ENCODE measurements at regions not wholly inside any gene's neighbourhood (a gene's known extent, or its start where the extent isn't known, plus 50 kb on each side); places are given as distances from the start of the nearest gene placed in this dataset.
"Not testable (repeated sequence)": the region's sequence is repeated elsewhere in the genome, so short reads cannot be mapped to it uniquely, and the experiment has no call there.

DNA sequence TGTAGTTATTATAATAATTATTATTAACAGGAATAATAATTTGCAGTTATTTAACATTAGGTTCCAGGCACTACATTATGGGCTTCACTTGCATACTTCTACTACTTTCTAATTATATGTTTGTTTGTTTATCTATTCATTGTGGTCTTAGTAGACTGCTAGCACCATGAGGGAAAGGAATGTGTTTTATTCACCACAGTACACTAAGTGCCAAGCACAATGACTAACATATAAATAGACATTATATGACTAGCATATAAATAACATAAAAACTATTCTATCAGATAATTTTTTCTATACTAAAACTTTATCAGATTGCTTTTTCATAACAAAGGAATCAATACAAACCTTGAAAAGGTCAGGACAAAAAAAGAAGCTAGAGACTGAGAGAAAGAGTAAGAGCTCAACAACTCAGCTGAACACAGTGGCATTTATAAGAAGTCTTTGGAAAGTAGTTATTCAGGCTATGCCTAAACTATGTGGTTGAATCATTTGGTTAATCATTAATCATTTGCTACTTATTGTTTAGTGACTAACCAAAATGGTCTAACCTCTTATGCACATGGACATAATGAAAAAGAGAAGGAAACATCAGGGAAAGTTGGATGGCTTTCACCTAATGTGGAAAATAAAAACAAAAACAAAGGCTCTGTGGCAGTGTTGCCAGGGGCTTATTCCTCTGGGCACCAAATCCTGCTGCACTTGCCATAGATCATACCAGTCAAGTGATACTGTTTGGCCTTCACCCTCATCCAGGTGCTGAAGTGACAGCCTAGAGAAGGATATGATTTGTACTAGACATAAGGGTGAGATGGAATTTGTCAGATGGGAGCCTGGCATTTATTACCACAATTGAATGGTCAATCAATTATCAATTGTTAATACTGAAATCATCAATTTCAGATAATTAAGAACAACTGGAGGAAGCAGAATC is 174.9 kb downstream of the ETAA1 start:
- no peak for DNase-seq (ENCODE audit: low spot score)

DNA sequence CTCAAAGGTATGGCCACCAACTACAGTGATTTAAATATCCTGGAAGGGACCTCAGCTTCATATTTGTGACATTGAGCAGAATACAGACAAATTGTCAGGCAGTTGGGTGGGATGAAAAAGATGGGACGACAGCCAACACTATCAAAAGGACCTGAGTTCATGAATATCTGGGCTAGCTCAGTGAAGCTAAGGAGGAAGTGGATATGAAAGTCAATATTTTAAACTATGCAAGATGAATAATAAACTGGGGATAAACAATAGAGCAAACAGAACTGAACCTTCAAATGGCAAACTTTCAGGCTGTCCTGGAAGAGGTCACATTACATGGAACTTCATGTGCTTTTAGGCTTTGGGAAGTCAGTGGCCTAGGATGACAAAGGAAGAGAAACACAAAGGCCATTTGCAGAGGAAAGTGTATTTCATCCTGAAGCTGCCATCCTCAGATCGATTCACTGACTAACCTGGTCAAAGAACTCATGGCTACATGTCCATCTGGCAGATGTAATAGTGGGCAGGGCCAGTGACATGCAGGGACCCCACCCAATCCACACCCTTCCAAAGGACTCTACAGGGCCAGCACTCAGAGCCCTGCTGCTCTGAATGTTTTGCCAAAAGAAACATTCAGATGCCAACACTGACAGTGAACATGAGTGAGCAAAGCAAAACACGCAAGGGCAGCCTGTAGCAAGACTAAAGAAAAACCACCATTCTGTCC is 175.7 kb downstream of the ETAA1 start:
- peak; percentile 88 for DNase-seq (ENCODE audit: low spot score)

DNA sequence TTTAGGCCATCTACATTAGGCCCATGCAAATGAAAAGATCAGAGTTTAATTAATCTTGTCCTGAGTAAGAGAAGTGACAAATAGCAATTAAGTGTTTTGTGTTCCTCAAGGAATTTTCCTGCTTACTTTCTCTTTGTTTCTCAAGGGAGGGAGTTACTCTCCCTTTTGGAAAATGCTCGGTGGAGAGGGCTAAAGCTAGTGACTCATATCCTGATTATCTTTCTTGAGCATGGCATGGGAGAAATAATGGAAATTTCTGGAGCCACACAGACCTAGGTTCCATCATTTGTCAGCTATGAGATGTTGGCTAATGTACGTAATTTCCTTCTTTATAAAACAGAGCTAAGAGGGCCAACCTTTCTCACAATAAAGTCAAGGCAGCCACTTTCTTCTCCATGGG is 177.1 kb downstream of the ETAA1 start:
- no peak for DNase-seq (ENCODE audit: low spot score)

DNA sequence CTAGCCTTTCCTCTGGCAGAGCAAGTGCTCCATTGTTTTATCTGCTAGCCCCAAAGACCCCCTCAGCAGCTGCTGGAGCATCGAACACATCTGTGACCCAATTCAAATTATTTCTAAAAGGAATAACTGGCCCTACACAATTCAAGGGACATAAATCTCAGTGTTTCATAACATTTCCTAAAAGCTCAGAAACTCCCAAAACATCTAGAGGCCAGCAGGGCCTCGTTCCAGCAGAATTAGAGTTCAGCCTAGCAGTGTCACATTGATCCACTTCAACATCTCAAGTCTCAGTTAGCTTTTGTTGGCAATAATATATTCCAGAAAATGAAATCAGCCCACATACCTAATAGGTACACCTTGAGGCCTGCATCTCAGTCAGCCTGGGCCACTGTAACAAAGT is 179.1 kb downstream of the ETAA1 start:
- no peak for DNase-seq (ENCODE audit: low spot score)

DNA sequence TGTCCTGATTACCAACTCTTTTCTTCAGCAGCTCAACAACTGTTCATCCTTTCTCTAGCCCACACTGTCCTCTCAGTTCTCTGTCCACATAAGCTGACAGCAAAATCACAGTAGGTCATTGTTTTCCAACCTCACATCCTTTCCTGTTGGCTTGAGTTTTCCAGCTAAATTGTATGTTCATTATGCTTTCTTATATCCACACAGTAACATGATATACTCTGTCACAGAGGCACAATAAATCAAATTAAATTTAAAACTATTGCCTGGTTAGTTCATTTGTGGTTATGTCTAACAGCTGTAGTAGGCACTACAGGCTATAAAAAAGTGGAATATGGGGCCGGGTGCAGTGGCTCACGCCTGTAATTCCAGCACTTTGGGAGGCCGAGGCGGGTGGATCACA is 179.9 kb downstream of the ETAA1 start:
- DNase-seq (ENCODE audit: low spot score): no peak

DNA sequence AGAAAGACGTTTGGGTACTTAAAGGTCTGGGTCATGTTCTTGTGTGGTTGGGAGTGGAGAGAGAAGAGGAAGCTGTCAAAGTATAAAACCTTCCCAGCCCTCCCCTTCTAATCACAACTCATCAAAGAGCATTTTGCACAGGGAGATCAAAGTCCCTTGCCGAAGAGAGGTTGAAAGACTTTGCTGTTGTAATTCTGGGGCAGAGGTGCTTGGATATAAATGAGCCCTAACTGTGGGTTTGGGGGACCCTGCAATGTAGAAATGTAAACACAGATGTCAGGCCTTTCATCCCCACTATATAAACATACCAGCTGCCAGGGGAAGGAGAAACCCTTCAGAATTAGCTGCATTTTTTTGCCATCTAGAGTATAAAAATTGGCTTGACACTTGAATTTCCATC is 182.1 kb downstream of the ETAA1 start:
- DNase-seq (ENCODE audit: low spot score): no peak

DNA sequence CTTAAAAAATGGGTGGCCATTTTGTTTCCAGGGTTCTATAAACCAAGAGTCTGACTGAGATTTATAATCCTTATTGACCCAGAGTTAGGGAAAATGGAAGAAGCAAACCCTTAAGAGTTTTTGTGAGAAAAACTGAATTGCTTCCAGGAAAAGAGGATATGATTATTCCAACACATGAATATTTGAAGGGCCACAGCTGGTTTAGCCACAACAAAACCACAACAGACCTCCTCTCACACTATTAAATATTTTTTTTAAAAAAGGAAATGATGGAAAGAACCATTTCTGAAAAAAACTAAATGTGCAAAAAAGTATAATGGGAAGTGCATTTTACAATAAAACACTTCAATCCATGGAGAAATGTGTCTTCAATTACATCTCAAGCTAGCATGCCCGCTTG is 182.7 kb downstream of the ETAA1 start:
- DNase-seq (ENCODE audit: low spot score): no peak

DNA sequence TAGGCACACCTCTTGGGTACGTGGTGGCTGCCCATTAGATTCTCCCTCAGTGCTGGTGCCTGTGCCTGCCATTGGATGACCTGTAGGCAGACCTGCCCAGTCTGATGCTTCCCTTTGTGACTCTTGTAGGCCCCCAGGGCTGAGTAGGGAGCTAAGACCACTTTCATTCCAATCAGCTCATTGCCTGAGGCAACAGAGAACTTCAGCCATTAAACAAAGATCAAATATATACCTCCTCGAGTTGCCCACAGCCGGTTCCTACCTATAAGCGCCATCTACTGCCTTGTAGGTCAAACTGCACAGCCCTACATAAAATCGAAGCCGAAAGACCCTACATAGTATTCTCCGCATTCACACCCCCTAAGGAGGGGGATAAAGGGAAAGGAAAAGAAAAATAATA is 184.6 kb downstream of the ETAA1 start:
- DNase-seq (ENCODE audit: low spot score): no peak

DNA sequence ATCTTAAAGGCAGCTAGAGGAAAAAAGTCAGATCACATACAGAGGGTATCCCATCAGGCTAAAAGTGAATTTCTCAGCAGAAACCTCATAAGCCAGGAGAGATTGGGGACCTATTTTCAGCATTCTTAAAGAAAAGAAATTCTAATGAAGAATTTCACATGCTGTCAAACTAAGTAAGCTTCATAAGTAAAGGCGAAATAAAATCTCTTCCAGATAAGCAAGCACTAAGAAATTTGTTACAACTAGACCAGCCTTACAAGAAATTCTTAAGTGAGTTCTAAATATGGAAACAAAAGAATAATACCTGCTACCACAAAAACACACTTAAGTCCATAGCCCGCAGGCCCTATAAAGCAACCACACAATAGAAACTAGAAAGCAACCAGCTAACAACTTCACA is 186.1 kb downstream of the ETAA1 start:
- DNase-seq (ENCODE audit: low spot score): no peak

DNA sequence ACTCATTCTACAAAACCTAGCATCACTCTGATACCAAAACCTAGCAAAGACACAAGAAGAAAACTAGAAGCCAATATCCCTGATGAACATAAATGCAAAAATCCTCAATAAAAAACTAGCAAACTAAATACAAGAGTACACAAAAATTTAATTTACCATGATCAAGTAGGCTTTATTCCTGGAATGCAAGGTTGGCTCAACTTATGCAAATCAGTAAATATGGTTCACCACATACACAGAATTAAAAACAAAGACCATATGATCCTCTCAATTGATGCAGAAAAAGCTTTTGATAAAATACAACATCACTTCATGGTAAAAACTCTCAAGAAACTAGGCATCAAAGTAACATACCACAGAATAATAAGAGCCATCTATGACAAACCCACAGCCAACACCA is 188.3 kb downstream of the ETAA1 start:
- no peak for DNase-seq (ENCODE audit: low spot score)

DNA sequence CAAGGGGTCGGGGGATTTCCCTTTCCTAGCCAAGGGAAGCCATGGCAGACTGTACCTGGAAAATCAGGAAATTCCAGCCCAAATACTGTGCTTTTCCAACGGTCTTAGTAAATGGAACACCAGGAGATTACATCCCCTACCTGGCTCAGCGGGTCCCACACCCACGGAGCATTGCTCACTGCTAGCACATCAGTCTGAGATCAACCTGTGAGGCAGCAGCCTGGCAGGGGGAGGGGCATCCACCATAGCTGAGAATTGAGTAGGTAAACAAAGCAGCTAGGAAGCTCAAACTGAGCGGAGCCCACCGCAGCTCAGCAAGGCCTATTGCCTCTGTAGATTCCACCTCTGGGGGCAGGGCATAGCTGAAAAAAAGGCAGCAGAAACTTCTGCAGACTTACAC is 192.0 kb downstream of the ETAA1 start:
- DNase-seq (ENCODE audit: low spot score): not testable (repeated sequence)

DNA sequence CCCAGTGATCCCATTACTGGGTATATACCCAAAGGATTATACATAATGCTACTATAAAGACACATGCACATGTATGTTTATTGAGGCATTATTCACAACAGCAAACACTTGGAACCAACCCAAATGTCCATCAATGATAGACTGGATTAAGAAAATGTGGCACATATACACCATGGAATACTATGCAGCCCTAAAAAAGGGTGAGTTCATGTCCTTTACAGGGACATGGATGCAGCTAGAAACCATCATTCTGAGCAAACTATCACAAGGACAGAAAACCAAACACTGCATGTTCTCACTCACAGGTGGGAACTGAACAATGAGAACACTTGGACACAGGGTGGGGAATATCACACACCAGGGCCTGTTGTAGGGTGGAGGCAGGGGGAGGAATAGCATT is 197.4 kb downstream of the ETAA1 start:
- not testable (repeated sequence) for DNase-seq (ENCODE audit: low spot score)

DNA sequence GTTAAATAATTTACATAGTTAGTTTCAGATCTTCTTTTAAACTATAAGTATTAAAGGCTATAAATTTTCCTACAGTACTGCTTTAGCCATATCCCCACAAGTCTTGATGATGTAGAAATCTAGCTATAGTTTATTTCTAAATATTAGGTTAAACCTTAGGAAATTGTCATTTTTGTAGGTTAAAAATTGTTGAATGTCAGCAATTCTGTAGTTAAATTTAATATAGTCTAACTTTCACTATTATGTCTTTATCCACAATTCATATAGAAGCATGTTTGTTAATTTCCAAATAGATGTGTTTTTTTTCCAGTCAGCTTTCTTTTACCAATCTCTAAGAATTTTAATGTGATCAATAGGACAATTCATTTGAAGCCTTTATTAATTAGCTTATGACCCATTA is 199.7 kb downstream of the ETAA1 start:
- DNase-seq (ENCODE audit: low spot score): no peak

DNA sequence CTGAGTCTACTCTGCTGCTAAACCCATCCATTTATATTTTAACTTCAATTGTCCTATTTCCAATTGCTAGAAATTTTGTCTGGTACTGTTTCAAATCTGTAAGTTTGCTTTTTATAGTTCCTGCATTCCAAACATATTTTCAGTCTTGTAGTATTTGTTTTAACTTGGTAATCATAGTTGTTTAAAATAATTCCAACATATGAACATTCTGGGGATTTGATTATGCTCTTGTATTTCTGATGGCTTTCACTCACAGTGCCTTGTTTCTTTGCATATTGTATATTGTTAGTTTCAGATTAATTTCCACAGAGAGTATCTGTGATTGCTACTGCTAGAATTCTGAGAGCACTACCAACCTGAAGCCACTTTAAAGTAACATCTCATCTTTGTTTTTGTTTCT is 202.4 kb downstream of the ETAA1 start:
- DNase-seq (ENCODE audit: low spot score): no peak

DNA sequence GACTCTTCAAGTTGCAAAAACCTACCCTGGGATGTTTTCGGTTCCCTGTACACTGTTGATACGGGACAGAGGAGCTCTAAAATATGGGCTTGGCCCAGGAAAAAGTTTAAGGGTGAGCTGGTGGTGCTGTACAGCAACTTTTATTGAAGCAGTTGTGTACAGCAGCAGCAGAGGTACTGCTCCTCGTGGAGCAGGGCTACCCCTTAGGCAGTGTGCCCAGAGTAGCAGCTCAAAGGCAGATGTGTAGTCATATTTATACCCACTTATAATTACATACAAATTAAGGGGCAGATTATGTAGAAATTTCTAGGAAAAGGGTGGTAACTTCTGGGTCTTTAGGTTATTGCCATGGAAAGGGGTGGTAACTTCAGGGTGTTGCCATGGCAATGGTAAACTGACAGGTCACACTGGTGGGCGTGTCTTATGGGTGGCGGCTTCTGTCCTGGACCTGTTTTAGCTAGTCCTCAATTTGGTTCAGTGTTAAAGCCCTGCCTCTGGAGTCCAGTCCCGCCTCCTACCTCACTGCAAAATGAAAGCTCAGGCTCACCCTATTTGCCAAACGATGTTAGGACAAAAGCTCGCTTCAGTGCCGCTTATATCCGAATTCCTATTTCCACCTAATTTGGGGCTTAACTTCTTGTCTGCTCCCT is 203.2 kb downstream of the ETAA1 start:
- DNase-seq (ENCODE audit: low spot score): no peak

DNA sequence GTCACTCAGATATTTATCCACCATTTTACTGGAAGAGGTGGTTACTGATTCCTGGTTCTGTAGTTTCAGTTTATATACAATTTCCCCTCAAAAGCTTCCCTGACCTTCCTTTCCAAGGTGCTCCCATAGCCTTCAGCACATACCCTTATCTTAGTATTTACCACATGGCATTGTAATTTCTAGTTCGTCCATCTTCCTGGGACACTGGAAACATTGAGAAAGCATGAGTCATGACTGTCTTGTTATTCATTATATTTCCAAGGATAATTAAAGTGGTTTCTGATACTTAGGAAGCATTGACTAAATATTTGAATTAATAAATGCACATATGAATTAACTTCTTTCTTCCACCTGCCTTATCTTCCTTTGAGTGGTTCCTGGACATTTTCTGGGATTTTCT is 203.8 kb downstream of the ETAA1 start:
- DNase-seq (ENCODE audit: low spot score): no peak

DNA sequence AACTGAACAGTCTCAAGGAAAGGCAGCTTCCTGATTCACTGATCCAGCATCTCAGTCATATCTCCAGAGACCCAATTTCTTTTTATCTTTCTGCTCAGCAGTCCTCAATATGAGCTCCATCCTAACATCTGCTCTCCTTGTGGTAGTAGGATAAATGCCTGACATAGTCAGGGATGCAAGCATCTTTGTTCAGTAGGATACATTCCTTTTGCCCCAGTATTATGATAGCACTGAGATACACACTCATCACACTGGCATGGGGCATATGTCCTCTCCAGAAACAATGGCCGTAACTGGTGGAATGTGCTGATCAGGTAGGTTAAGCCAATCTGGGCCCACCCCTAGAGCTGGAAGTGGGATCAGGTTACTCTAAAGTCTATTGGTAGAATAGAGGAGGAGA is 207.2 kb downstream of the ETAA1 start:
- no peak for DNase-seq (ENCODE audit: low spot score)

DNA sequence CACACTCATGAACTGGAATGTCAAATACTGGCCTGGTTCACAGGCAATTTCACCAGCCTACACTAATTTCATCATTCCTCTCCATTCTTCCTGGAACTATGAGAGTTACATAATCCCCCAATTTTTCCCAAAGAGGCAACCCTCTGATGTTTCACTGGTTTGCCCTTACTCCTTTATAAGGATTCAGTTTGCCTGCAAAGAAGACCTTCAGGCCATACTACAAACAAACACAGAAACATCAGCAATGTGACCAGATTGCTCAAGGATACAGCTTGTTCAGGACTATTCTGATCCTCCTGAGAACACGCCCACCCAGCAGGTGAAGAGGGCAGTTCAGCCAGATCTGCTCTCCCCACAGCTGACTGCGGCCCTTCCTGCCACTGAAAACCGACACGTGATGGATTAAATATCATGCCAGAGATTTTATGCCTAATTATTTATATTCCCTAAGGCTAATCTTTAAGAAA is 215.5 kb downstream of the ETAA1 start:
- DNase-seq (ENCODE audit: low spot score): no peak

DNA sequence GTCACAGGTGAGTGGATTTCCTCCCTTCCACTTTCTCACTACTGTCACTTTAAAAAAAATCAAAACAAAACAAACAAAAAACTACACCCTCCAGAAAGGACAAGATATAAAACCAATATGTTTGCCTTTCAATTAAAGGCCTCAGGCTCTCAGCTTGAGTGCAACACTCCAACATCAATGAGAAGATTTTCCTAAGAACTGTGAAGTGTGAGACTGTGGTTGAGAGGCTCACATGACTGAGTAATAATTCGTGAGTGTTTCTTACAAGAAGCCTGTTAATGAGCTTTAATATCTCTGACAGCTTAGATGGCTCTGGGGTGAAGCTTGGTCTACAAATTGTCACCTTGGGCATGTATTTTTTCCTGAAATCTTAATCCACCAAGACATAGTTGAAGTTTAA is 216.1 kb downstream of the ETAA1 start:
- DNase-seq (ENCODE audit: low spot score): no peak

DNA sequence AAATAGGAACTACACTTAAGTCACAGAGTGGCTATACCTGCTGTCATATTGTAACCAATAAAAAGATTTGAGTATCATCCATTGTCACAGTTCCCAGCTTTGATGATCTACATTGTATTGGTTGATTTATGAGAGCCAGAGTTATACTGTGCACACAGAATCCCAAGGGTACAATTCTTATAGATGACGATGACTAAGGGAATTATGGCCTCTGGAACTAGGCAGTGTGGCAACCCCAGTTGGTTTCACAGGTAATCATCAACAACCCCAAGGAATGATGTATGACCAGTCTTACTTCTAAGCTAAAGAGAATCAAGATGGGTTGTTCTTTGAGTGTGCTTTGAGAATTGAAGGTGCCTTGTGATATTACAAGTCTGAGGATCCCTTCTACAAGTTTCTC is 217.3 kb downstream of the ETAA1 start:
- no peak for DNase-seq (ENCODE audit: low spot score)

DNA sequence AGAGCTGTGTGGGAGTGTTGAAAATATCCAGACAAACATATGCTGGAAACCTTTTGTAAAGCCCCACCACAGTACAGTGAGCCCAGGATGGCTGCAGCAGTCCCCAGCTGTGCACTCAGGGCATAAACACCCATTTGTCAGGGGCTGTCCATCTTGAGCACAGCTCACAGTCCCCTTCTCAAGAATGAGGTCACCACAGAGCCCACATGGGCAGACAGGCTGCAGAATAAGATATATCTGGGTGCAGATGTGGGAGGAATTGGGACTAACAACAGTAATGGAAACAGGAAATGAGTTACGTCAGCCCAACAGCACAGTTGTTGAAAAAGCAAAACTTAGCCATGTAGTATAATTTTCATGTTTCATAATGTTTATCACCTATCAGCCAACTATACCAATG is 219.6 kb downstream of the ETAA1 start:
- peak; percentile 31 for DNase-seq (ENCODE audit: low spot score)

DNA sequence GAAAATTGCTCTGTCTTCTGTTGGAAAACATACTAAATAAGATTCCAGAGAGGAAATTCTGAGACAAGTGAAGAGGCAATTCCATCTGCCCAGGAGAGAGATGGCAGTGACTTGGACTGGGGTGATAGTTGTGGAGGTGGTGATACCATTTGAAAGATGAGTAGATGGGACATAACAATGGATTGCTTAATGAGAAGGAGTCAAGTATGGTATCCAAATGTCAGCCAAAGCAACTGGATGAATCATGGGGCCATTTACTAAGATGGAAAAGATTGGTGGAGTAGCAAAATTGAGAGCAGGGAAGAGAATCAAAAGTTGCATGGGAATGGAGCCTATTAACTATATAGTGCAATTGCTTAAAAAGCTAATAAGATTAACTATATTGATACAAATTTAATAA is 222.1 kb downstream of the ETAA1 start:
- no peak for DNase-seq (ENCODE audit: low spot score)

DNA sequence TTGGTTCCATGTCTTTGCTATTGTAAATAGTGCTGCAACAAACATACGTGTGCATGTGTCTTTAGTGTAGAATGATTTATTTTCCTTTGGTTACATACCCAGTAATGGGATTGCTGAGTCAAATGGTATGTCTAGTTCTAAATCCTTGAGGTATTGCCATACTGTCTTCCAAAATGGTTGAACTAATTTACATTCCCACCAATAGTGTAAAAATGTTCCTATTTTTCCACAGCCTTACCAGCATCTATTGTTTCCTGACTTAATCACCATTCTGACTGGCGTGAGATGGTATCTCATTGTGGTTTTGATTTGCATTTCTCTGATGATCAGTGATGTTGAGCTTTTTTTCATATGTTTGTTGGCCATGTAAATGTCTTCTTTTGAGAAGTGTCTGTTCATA is 226.6 kb downstream of the ETAA1 start:
- not testable (repeated sequence) for DNase-seq (ENCODE audit: low spot score)

Measured in mucosa of gallbladder (tissue), 1 donor.